Putamen (tissue), 1 donor: ENCODE measurements at regions not wholly inside any gene's neighbourhood (a gene's known extent, or its start where the extent isn't known, plus 50 kb on each side); places are given as distances from the start of the nearest gene placed in this dataset.

ENCODE experiments used
- DNase-seq: peaks from one replicate; pipeline ENCODE4 v3.0.0-alpha.2; 2016; ENCODE audit warnings: low spot score

DNA sequence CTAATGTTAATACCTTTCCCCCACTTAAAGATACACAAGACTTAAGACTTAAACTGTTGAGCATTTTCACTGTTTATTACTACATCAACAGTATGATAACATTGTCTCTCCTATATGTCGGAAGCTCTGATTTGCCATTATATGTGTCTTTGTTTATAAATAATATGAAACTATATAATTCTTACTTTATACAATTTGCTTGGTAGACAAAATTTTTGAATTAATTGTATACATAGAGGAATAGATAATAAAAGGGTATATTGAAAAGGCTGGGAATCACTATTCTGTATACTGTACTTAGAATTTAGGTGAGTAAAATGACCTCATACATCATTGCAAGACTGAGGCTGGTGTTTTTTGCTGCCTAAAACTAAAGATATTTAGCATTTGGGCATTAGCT, 82.1 kb upstream of the HDAC9 start:
- no peak for DNase-seq

DNA sequence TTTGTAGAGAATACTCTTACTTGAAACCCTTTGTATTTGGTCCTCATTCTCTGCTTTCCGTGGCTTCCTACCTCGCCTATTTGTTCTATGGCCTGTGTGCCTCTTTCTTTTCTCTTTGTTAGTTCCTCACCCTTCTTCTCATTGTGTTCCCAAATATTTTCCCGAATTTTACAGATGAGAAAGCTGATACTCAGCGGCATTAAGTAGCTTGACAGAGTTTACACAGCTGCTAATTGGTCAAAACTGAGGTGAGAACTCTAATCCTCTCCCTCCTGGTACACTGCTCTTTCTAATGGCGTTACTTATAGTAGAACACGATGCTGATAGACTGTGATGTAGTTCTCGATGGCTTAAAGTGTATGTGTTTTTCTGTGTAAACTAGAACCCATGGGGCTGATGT, 80.7 kb upstream of the HDAC9 start:
- no peak for DNase-seq

DNA sequence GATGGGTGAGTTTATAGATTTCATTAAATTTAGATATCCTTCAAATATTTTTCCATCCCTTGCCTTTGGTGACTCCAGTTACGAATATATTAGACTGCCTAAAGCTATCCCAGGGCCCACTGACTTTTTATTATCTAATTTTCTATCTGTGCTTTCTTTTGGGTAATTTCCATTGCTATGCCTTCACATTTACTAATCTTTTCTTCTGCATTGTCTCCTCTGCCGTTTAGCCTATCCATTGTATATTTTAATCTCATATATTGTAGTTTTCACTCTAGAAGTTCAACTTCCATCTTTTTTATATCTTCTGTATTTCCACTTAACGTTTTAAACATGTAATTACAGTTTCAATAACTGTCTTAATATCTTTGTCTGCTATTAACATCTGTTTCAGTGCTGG, 78.6 kb upstream of the HDAC9 start:
- DNase-seq, result no peak

DNA sequence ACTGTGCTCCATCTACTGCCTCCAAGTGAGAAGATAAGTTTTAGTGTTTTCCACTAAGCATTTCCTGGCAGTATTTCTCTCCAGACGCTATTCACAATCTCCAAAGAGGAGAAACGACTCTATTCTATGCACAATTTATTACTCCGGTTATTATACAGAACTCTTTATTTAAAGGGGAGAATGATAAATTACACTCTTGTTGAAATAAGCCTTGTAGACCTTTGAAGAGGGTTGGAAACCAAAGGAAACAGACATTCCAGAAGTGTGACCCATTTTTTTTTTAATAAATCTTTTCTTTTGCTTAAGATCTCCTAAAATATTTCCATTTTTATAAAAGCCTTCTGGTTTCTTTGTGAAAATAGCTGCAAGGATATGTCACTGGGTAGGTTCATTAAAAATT, 76.1 kb upstream of the HDAC9 start:
- no peak for DNase-seq

DNA sequence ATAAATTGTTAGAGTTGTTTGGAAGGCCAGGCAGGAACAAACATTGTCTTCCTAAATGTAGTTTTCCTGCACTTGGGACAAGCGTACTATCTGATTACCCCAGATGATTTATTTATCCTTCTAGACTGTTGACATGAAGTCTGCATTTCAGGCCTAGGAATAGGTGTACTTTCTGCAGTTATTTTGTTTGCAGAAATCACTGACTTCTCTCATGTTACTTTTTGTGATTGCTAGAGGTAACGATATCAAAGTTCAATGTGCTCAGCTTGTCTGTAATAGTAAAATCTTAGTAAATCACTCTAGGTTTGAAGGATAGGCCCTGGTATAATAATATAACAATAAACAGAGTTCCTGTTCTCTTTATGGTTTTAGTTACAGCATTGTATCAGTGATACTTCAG, 75.4 kb upstream of the HDAC9 start:
- DNase-seq, result no peak

DNA sequence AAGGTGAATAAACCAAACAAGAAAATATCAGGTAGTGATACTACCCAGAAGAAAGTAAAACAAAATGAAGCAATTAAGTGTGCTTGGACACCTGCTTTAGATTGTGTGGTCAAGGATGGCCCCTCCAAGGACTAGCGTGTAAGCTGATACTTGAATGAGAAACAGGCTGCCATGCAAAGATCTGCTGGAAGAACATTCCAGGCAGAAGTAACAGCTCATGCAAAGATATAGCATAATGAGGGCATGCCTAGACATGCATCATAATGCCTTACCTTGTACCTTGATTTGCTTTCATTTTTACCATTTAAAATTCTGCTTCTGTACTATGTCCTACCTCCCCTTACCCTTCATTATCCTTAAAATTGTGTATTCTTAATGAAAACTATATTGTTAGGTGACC, 74.8 kb upstream of the HDAC9 start:
- DNase-seq, result no peak

DNA sequence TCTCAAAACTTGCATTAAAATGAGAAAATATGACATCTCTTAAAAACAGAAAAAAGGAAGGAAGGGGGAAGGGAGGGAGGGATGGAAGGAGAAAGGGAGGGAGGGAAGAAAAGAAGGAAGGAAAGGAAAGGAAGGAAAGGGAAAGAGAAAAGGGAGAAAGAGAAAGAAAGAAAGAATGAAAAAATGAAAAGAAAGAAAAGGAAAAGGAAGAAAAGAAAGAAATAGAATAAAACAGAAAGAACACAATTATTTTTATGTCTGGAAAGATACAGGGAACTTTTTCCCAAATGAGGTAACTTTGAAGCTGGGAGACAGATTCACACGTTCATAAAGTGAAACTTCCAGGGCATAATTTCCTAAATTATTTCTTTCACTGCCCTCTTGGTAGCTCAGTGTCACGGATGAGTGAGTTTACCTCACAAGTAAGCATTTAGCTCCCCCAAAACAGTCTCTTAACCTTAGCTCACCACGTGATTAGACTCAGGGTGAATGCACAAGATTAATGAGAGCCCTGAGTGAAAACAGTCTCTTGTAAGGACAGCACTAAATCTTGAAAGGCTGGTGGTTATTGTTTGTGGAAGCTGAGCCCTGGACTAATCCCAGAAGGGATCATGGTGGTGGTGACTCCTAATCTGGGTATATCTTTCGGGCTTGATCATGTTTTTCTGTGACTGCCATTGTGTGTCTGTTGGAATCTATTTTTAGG, 74.1 kb upstream of the HDAC9 start:
- DNase-seq, result no peak

DNA sequence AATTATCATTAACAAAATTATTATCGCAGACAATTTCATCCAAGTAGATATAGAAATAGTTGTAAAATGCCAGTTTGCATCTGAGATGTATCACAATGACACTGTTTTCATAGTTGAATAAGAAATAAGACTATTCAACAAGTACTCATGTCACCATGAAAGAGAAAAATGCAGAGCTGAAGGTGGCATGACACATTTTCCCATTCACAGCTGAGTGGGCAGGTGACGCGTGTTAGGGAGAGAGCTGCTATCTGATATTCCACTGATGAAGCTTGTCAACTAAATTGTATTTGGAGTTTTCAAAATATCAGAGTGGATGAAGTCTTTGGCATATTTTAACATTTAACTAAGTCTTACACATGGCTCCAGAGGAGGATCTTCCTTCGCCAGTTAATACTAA, 70.3 kb upstream of the HDAC9 start:
- DNase-seq, result peak; percentile 37

DNA sequence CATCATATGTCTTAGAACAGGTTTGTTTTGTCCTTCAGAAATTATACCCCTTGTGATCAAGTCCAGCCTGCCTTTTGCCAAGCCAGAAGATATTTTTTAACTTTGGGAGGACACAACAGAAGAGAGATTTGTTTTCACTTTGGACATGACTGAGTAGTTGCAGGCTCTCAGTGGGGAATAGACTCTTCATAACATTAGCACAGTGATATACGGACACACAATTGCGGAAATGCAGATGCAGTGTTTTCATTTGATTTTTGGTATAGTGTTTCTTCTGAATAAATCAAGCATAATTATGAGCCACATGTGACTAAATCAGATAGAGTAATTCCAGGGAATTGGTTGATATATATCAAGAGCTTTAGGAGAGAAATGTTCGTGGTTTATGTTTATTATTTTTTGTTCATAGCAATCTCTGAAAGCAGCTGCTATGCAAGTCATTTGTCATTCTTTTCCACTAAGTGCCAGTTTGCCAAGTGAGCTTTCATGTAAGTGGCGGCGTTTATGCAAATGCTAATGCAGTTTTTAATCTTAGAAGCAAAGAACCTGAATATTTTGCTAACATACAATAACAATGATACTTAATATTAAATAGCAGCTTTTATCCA, 69.6 kb upstream of the HDAC9 start:
- DNase-seq, result no peak

DNA sequence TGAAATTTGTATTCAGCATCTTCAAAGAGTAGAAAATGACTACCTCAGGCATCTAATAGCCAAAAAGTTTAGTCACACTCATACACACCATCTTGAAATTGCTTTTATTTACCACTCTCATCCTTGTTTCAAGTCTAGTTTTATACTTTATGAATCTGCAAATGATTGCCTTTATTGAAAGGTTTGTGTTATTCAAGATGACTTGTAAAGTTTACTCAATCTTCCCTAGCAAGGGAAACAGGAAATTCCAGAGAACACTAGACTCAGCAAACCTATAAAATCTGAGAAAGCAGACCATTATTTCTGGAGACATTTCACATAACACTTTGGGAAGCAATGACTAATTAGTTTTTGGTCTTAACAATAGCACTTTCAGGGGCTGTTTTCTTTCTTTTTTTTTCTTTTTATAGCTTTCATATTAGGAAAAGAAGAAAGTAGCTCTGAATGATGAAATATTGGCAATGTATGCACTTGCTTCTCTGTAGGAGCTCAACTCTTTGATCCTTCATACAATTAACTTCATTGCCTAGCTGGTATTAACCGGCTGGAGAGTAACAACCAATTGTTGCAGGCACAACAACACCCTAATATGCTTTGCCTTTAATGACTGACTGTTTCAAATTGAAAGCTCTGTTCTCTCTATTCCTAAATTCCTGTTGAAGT, 68.9 kb upstream of the HDAC9 start:
- no peak for DNase-seq

DNA sequence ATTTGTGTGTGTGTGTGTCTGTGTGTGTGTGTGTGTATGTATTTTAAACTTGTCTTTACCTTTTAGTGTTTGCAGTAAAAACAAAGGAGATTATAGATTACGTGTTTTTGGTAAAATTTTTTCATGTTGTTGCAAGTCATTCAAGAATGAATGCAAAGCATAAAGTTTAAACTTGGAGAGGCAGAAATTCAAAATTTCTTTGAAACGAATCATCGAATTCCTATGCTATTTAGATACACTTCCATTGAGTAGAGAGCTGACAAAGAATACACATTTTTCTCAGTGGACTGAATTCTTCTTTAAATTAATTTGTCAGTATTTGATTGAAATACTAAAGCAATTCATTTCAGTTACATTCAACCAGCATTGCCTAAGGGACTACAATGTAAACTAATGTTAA, 66.0 kb upstream of the HDAC9 start:
- DNase-seq, result no peak

DNA sequence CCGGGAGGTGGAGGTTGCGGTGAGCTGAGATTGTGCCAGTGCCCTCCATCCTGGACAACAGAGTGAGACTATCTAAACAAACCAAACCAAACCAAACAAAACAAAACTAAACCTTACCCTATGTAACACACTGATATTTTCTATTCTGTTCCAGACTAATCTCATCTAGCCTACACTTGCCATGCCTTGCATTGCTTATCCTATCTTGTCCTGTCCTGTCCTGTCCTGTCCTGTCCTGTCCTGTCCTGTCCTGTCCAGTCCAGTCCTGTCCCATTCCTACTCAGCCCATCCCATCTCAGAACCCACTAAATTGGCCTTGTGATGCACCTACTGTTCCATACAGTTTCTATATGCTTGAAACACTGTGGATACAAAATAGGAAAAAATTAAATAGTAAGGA, 64.7 kb upstream of the HDAC9 start:
- no peak for DNase-seq

DNA sequence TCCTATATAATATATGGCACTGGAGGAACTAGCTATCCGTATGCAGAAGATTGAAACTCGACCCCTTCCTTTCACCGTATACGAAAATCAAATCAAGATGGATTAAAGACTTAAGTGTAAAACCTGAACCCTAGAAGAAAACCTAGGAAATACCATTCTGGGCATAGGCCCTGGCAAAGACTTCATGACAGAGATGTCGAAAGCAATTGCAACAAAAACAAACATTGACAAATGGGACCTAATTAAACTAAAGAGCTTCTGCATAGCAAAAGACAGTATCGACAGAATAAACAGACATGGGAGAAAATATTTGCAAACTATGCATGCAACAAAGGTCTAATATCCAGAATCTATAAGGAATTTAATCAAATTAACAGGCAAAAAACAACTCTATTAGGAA, 61.4 kb upstream of the HDAC9 start:
- DNase-seq, result no peak

DNA sequence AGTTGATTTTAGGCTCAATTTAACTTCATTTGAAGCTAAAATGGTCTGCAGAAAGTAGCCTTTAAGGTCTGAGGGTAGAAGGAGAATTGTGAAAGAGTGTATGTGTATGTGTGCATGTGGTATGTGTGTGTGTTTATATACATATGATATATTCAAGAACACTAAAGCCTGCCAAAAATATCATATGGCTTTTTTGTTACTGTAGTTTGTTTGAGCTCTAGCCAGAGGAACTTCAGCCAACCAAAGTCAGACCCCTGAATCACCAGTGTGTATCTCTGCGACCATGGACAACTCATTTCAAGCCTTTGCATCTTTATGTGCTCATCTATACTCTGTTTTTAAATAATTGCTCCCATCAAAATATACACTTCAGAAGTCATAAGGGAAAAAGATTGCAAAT, 58.4 kb upstream of the HDAC9 start:
- no peak for DNase-seq

DNA sequence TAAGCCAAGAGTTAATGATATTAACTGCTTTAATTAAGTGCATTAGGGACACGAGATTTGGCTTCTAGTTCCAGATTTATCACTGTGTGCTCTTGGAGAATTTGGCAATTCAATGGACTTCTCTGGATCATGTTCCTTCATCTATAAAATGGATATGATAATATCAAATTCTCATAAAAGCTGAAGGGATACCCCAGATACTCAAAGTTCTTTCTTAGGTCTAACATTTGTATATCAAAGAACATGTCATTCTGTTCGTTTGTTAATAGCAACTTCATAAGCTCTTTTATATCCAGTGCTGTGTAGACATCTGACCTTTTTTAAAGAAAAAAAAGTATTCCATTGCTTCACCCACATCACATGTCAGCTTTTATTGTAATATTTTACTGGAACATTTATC, 54.6 kb upstream of the HDAC9 start:
- no peak for DNase-seq

DNA sequence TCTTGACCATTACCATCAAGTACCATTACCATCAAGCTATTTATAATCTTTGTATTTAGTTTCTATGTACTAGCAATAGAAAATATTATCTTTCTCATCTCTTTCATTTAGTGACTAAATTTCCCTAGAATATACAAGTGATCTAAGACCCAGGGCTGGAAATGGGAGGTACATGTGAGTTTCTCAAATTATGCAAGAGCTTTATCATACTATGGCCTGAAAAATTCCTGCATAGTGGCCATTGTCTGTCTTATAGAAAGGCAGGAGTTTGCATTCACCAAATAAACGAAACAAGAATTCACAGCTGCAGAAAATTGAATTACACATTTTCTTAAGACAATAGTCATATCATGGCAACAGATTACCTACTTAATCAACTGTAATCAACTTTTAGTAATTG, 50.7 kb upstream of the HDAC9 start:
- DNase-seq, result no peak

DNA sequence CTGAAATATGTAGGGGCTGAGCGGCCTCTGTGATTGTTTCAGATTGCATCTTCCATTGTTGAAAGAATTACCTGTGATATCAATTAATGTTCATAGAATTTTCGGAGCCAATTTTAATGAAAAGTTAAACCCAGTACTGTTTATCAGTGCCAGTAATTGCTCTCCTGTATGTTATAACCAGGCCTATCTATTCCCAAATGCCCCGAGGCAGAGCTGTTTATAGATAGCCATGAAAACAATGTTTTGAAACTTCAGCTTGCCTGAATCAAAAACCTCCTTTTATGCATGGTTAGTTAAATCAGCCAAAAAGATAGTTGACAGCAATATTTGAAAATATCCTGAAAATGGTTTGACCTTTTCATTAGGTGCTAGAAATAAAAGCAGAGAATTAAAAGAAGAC, 50.1 kb upstream of the HDAC9 start:
- no peak for DNase-seq
